OCI-LY3 (cell line): ENCODE measurements at regions not wholly inside any gene's neighbourhood (a gene's known extent, or its start where the extent isn't known, plus 50 kb on each side); places are given as distances from the start of the nearest gene placed in this dataset.
"Not testable (repeated sequence)": the region's sequence is repeated elsewhere in the genome, so short reads cannot be mapped to it uniquely, and the experiment has no call there.

Experiments
- H2AFZ ChIP-seq: fragments of 200-600, 300-600 bp; shearing (Covaris generic); 2 replicates; pipeline ENCODE4 v1.6.0; 2014; ENCODE audit warnings: antibody characterized with exemption, low read depth, low read length
- H3K27ac ChIP-seq: fragments of 200-600, 300-600 bp; sonication (generic); 2 replicates; pipeline ENCODE4 v1.5.1; 2014; ENCODE audit warnings: mild to moderate bottlenecking, low read length, moderate library complexity, mixed read lengths
- H3K27me3 ChIP-seq: fragments of 200-600, 300-600 bp; sonication (generic); 2 replicates; pipeline ENCODE4 v1.6.1; 2014; ENCODE audit warnings: low read depth, low read length, mixed read lengths
- H3K36me3 ChIP-seq: fragments of 200-600, 300-600 bp; sonication (generic); replicated peaks from 2 replicates; pipeline ENCODE3; 2014; ENCODE audit warnings: low read depth, low read length, mixed read lengths
- H3K4me1 ChIP-seq: fragments of 300-600, 200-600 bp; sonication (generic); 2 replicates; pipeline ENCODE4 v1.6.1; 2014; ENCODE audit warnings: low read length, mixed read lengths
- H3K4me2 ChIP-seq: fragments of 200-600, 300-600 bp; sonication (generic); 2 replicates; pipeline ENCODE4 v1.6.1; 2014; ENCODE audit warnings: low read length, mixed read lengths
- H3K4me3 ChIP-seq: fragments of 300-600, 200-600 bp; sonication (generic); 2 replicates; pipeline ENCODE4 v1.5.1; 2014; ENCODE audit warnings: antibody characterized with exemption, mild to moderate bottlenecking, low read length, moderate library complexity
- H3K79me2 ChIP-seq: fragments of 300-600, 200-600 bp; shearing (Covaris generic); 2 replicates; pipeline ENCODE4 v1.6.1; 2014; ENCODE audit warnings: mild to moderate bottlenecking, low read length, mixed read lengths
- H3K9ac ChIP-seq: fragments of 300-600, 200-600 bp; shearing (Covaris generic); 2 replicates; pipeline ENCODE4 v1.6.0; 2014; ENCODE audit warnings: mild to moderate bottlenecking, low read length, moderate library complexity
- H3K9me3 ChIP-seq: fragments of 200-600, 300-600 bp; shearing (Covaris generic); 2 replicates; pipeline ENCODE4 v1.6.1; 2014; ENCODE audit warnings: low read length, mixed read lengths; ENCODE audit not compliant: insufficient read depth
- H4K20me1 ChIP-seq: fragments of 200-600, 300-600 bp; sonication (generic); 2 replicates; pipeline ENCODE4 v1.6.1; 2016; ENCODE audit warnings: low read length, mixed read lengths; ENCODE audit not compliant: insufficient read depth
- EZH2phosphoT487 ChIP-seq: fragments of 200-600 bp; shearing (Covaris generic); IDR thresholded peaks from 2 replicates; pipeline ENCODE4 v1.6.1; 2018; ENCODE audit warnings: antibody characterized with exemption, mixed run types, low read depth
- TF ChIP-seq, protein P1 (sequence below): fragments of 200-600, 300-600 bp; sonication (generic); IDR thresholded peaks from 2 replicates; pipeline ENCODE4 v1.5.1; 2014; ENCODE audit warnings: antibody characterized with exemption, low read length, low read depth

DNA sequence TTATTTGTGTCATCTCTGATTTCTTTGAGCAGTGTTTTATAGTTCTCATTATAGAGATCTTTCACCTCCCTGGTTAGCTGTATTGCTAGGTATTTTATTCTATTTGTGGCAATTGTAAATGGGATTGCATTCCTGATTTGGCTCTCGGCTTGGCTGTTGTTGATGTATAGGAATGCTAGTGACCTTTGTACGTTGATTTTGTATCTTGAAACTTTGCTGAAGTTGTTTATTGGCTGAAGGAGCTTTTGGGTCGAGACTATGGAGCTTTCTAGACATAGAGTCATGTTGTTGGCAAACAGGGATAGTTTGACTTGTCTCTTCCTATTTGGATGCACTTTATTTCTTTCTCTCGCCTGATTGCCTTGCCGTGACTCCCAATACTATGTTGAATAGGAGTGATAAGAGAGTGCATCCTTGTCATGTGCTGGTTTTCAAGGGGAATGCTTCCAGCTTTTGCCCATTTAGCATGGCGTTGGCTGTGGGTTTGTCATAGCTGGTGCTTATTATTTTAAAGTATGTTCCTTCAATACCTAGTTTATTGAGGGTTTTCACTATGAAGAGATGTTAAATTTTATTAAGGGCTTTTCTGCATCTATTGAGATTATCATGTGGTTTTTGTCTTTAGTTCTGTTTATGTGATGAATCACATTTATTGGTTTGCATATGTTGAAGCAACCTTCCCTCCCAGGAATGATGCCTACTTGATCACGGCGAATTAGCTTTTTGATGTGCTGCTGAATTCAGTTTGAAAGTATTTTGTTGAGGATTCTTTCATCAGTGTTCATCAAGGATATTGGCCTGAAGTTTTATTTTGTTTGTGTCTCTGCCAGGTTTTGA is 72.7 kb upstream of the BOD1L1 start:
- H3K9me3 ChIP-seq = no peaks in the 10 kb centered on the region
- H3K27me3 ChIP-seq = no peaks in the 10 kb centered on the region
- no peak overlapping the region for H3K27ac ChIP-seq
- H3K4me1 ChIP-seq = no peaks in the 10 kb centered on the region
- no peaks in the 10 kb centered on the region for H3K79me2 ChIP-seq
- H3K4me2 ChIP-seq = no peak overlapping the region
- no peak overlapping the region for H3K4me3 ChIP-seq
- H3K36me3 ChIP-seq = no peaks in the 10 kb centered on the region
- H3K9ac ChIP-seq = no peak overlapping the region
- TF ChIP-seq, protein P1, sequence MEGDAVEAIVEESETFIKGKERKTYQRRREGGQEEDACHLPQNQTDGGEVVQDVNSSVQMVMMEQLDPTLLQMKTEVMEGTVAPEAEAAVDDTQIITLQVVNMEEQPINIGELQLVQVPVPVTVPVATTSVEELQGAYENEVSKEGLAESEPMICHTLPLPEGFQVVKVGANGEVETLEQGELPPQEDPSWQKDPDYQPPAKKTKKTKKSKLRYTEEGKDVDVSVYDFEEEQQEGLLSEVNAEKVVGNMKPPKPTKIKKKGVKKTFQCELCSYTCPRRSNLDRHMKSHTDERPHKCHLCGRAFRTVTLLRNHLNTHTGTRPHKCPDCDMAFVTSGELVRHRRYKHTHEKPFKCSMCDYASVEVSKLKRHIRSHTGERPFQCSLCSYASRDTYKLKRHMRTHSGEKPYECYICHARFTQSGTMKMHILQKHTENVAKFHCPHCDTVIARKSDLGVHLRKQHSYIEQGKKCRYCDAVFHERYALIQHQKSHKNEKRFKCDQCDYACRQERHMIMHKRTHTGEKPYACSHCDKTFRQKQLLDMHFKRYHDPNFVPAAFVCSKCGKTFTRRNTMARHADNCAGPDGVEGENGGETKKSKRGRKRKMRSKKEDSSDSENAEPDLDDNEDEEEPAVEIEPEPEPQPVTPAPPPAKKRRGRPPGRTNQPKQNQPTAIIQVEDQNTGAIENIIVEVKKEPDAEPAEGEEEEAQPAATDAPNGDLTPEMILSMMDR = no peak
- no peak for TF ChIP-seq EZH2phosphoT487
- no peak overlapping the region for H2AFZ ChIP-seq
- H4K20me1 ChIP-seq = no peaks in the 10 kb centered on the region

DNA sequence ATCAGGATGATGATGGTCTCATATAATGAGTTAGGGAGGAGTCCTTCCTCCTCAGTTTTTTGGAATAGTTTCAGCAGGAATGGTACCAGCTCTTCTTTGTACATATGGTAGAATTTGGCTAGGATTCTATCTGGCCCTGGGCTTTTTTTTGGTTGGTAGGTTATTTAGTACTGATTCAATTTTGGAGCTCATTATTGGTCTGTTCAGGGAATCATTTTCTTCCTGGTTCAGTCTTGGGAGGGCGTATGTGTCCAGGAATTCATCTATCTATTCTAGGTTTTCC is 73.3 kb upstream of the BOD1L1 start:
- not testable (repeated sequence) for H3K36me3 ChIP-seq

DNA sequence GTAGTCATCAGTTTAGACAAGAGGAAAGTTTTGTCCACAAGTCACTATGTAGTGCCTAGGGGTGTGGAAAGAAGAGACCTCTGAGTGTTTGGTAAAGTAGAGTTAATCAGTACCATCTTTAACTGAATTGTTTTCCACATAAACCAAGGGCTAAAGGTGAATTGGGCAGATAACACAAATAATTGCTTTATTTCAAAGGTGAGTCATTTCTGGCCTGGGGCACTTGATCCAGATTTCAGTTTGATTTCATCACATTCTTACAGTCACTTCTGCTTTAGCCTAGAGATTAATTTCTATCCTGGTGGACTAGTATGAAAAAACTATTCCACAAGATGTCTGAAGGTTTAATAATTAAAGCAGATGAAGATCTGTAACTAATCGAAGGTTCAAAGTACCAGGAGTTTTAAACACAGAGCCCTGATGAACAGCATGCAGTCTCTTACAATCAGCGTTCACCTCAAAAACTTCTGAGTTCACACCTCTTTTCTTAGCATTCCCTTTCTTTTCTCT is 74.5 kb upstream of the BOD1L1 start:
- H3K9me3 ChIP-seq = no peaks in the 10 kb centered on the region
- H3K4me2 ChIP-seq = no peak overlapping the region
- H4K20me1 ChIP-seq = no peaks in the 10 kb centered on the region
- no peaks in the 10 kb centered on the region for H3K36me3 ChIP-seq
- no peak overlapping the region for H2AFZ ChIP-seq
- no peak overlapping the region for H3K9ac ChIP-seq
- H3K27me3 ChIP-seq = no peaks in the 10 kb centered on the region
- no peaks in the 10 kb centered on the region for H3K4me1 ChIP-seq
- H3K79me2 ChIP-seq = no peaks in the 10 kb centered on the region
- no peak for TF ChIP-seq EZH2phosphoT487
- TF ChIP-seq, protein P1 = no peak
- H3K4me3 ChIP-seq = no peak overlapping the region
- H3K27ac ChIP-seq = no peak overlapping the region

More for the DNA sequence above, 73.3 kb upstream of the BOD1L1 start:
- not testable (repeated sequence) for H4K20me1 ChIP-seq, H2AFZ ChIP-seq, H3K9ac ChIP-seq, H3K9me3 ChIP-seq, H3K4me2 ChIP-seq, H3K79me2 ChIP-seq, H3K27ac ChIP-seq, H3K4me3 ChIP-seq, H3K27me3 ChIP-seq, H3K4me1 ChIP-seq

DNA sequence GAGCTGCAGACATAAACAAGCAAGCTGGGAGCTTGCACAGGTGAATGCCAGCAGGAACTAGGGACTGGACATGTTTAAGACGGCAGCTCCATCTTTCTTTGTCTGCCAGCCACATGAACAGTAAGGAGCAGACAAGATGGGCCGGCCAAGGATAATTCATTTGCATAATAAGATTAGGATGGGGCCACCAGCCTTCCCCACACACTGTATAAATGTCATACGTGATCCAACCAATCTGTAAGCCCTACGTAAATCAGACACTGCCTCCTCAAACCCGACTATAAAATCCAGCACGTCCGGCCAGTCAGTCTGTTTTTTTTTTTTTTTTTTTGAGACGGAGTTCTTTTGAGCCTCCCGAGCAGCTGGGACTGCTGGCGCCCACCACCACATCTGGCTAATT is 75.6 kb upstream of the BOD1L1 start:
- H3K9ac ChIP-seq = no peak overlapping the region
- no peaks in the 10 kb centered on the region for H3K4me1 ChIP-seq

More for the DNA sequence above, 75.6 kb upstream of the BOD1L1 start:
- Histone ChIP-seq H3K4me3 (no peak overlapping the region), H4K20me1 (no peaks in the 10 kb centered on the region), H3K27me3 (no peaks in the 10 kb centered on the region), H2AFZ (no peak overlapping the region), H3K9me3 (no peaks in the 10 kb centered on the region), H3K79me2 (no peaks in the 10 kb centered on the region), H3K27ac (no peak overlapping the region), H3K4me2 (no peak overlapping the region), H3K36me3 (no peaks in the 10 kb centered on the region)
- TF ChIP-seq EZH2phosphoT487 = no peak
- TF ChIP-seq, protein P1 = no peak
